ENCODE measurements at regions not wholly inside any gene's neighbourhood (a gene's known extent, or its start where the extent isn't known, plus 50 kb on each side); places are given as distances from the start of the nearest gene placed in this dataset.
"Not testable (repeated sequence)": the region's sequence is repeated elsewhere in the genome, so short reads cannot be mapped to it uniquely, and the experiment has no call there.

DNA sequence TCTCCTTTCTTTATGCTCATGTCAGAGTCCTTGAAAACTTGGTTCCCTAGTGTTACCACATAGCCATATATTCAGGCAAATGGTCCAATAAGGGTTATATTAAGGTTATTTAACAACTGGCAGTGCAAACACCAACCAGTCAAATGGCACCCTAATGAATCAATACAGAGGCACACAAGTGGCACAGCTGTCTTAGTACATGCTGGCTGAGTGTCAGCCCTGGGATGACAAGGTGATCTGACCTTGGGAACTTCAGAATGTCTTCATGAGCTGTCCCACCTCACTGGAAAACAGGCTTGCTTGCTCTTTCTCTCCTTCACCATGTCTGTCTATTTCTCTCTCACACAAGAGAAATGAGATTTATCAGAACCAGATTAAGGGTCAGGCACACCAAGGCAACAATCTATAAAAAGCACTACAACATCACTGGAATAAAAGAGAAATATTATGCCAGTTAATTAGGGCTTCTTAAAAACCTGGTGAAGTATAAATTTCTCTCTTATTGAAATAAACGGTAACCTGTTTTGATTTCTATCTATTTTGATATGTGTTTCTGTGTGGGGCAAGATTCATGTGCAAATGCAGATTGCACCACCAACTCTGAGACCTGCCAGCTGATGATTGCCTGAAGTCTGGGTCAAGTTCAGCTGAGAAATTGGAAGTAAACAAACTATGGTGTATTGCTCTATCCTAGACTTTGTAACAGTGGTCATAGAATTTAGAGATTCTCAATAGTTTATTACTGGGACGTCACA is 140.7 kb downstream of the SREK1 start:
- H3K79me2 ChIP-seq (ENCODE audit: insufficient read depth, low read length): no peaks in the 10 kb centered on the region
- H3K27me3 ChIP-seq (ENCODE audit: insufficient read depth, low read length, poor library complexity, severe bottlenecking): no peaks in the 10 kb centered on the region
- H3K4me1 ChIP-seq (ENCODE audit: insufficient read depth, low read length, poor library complexity, severe bottlenecking): no peaks in the 10 kb centered on the region
- H2AFZ ChIP-seq (ENCODE audit: low read length): no peak overlapping the region
- H3K4me2 ChIP-seq (ENCODE audit: low read depth, low read length, poor library complexity, severe bottlenecking): no peak overlapping the region
- no peaks in the 10 kb centered on the region for H4K20me1 ChIP-seq (ENCODE audit: insufficient read depth, low read length, poor library complexity, severe bottlenecking)
- H3K36me3 ChIP-seq (ENCODE audit: insufficient read depth, low read length): no peaks in the 10 kb centered on the region
- no peak overlapping the region for H3K9ac ChIP-seq (ENCODE audit: low read depth, low read length, poor library complexity, severe bottlenecking)
- H3K9me2 ChIP-seq (replicated peaks; ENCODE audit: low read depth, low read length): no peaks in the 10 kb centered on the region
- H3K4me3 ChIP-seq (ENCODE audit: low read length, poor library complexity, severe bottlenecking): no peak overlapping the region
- no peaks in the 10 kb centered on the region for H3K9me3 ChIP-seq (ENCODE audit: insufficient read depth, low read depth, low read length)
- no peak for TF ChIP-seq EZH2phosphoT487 (IDR thresholded peaks at IDR 0.05; ENCODE audit: borderline replicate concordance)
- TF ChIP-seq, protein P1, sequence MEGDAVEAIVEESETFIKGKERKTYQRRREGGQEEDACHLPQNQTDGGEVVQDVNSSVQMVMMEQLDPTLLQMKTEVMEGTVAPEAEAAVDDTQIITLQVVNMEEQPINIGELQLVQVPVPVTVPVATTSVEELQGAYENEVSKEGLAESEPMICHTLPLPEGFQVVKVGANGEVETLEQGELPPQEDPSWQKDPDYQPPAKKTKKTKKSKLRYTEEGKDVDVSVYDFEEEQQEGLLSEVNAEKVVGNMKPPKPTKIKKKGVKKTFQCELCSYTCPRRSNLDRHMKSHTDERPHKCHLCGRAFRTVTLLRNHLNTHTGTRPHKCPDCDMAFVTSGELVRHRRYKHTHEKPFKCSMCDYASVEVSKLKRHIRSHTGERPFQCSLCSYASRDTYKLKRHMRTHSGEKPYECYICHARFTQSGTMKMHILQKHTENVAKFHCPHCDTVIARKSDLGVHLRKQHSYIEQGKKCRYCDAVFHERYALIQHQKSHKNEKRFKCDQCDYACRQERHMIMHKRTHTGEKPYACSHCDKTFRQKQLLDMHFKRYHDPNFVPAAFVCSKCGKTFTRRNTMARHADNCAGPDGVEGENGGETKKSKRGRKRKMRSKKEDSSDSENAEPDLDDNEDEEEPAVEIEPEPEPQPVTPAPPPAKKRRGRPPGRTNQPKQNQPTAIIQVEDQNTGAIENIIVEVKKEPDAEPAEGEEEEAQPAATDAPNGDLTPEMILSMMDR (conservative IDR thresholded peaks at IDR 0.05; ENCODE audit: low read length): no peak
- no peaks in the 10 kb centered on the region for H3F3A ChIP-seq (ENCODE audit: low read depth)

DNA sequence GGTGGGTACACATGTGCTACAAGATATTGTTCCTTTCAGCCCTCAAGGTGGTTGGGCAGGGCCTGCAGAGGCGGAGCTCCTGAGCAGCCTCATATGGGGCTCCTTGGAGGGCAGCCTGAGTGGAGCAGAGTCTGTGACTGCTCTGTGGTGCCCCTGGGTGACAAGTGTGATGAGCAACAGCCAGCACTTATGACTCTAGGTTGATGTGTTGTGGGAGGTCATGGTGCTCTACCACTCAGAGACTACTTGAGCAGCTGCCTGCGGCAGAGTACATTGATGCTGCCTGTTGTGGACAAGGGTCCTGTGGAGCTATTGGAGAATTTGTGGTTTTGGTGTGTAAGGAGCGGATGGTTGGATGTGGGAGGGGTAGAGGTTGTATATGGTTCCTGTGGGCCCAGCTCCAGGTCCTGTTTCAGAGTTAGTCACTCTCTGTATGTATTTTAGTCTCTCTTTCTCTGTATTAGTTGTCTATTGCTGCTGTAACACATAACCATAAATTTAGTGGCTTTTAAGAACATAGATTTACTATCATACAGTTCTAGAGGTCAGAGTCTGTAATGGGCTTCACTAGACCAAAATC is 141.3 kb downstream of the SREK1 start:
- Histone ChIP-seq H3K4me1 (ENCODE audit: insufficient read depth, low read length, poor library complexity, severe bottlenecking) (no peaks in the 10 kb centered on the region), H3K4me2 (ENCODE audit: low read depth, low read length, poor library complexity, severe bottlenecking) (no peak overlapping the region), H3K36me3 (ENCODE audit: insufficient read depth, low read length) (no peaks in the 10 kb centered on the region), H3K9me2 (replicated peaks; ENCODE audit: low read depth, low read length) (no peaks in the 10 kb centered on the region), H3K79me2 (ENCODE audit: insufficient read depth, low read length) (no peaks in the 10 kb centered on the region), H4K20me1 (ENCODE audit: insufficient read depth, low read length, poor library complexity, severe bottlenecking) (no peaks in the 10 kb centered on the region), H3F3A (ENCODE audit: low read depth) (no peaks in the 10 kb centered on the region), H2AFZ (ENCODE audit: low read length) (no peak overlapping the region), H3K27me3 (ENCODE audit: insufficient read depth, low read length, poor library complexity, severe bottlenecking) (no peaks in the 10 kb centered on the region), H3K9ac (ENCODE audit: low read depth, low read length, poor library complexity, severe bottlenecking) (no peak overlapping the region), H3K9me3 (ENCODE audit: insufficient read depth, low read depth, low read length) (no peaks in the 10 kb centered on the region), H3K4me3 (ENCODE audit: low read length, poor library complexity, severe bottlenecking) (no peak overlapping the region)
- no peak for TF ChIP-seq EZH2phosphoT487 (IDR thresholded peaks at IDR 0.05; ENCODE audit: borderline replicate concordance)
- TF ChIP-seq, protein P1 (conservative IDR thresholded peaks at IDR 0.05; ENCODE audit: low read length): no peak

DNA sequence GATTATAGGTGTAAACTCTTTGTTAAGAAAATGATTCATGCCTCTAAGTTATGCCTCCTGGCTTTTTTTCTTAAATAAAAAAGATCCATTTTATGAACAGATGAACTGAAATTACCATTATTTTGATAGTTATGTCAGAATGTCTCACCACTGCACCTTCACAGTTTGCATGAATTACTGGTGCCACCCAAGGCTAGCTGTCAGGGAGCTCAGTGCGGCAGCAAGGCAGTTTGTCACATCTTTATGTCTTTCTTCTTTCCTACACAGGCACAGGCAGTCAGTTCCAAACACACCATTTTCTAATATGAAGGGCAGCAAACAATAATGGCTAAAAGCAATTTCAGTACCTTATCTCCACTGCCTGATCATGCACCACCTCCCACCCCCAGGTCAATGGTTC is 147.7 kb downstream of the SREK1 start:
- H3K27me3 ChIP-seq (ENCODE audit: insufficient read depth, low read length, poor library complexity, severe bottlenecking): no peaks in the 10 kb centered on the region
- H3K36me3 ChIP-seq (ENCODE audit: insufficient read depth, low read length): no peaks in the 10 kb centered on the region
- H3F3A ChIP-seq (ENCODE audit: low read depth): no peaks in the 10 kb centered on the region
- no peaks in the 10 kb centered on the region for H3K9me2 ChIP-seq (replicated peaks; ENCODE audit: low read depth, low read length)
- no peak for TF ChIP-seq EZH2phosphoT487 (IDR thresholded peaks at IDR 0.05; ENCODE audit: borderline replicate concordance)
- TF ChIP-seq, protein P1 (conservative IDR thresholded peaks at IDR 0.05; ENCODE audit: low read length): no peak
- no peaks in the 10 kb centered on the region for H3K79me2 ChIP-seq (ENCODE audit: insufficient read depth, low read length)
- H3K4me3 ChIP-seq (ENCODE audit: low read length, poor library complexity, severe bottlenecking): no peak overlapping the region
- no peaks in the 10 kb centered on the region for H4K20me1 ChIP-seq (ENCODE audit: insufficient read depth, low read length, poor library complexity, severe bottlenecking)
- H2AFZ ChIP-seq (ENCODE audit: low read length): no peak overlapping the region
- no peaks in the 10 kb centered on the region for H3K9me3 ChIP-seq (ENCODE audit: insufficient read depth, low read depth, low read length)
- no peak overlapping the region for H3K9ac ChIP-seq (ENCODE audit: low read depth, low read length, poor library complexity, severe bottlenecking)
- no peaks in the 10 kb centered on the region for H3K4me1 ChIP-seq (ENCODE audit: insufficient read depth, low read length, poor library complexity, severe bottlenecking)
- no peak overlapping the region for H3K4me2 ChIP-seq (ENCODE audit: low read depth, low read length, poor library complexity, severe bottlenecking)

DNA sequence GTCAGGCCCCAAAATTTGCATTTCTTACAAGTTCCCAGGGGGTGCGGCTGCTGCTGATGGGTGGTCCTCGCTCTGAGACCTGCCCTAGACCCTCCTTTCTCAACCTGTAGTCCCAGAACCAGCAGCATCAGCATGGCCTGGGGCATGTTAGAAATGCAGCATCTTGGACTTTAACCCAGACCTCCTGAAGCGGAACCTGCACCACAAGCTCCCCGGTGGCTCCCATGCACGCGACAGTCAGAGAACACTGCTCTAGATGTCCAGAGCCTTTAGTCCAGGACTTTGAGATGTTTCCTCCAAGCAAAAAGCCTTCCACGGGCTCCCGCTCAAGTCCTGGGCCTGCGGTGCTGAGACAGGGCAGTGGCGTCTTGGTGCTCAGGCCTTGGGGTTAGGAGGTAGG is 149.8 kb downstream of the SREK1 start:
- not testable (repeated sequence) for H4K20me1 ChIP-seq (ENCODE audit: insufficient read depth, low read length, poor library complexity, severe bottlenecking); H3K79me2 ChIP-seq (ENCODE audit: insufficient read depth, low read length); H3F3A ChIP-seq (ENCODE audit: low read depth); H3K9me2 ChIP-seq (replicated peaks; ENCODE audit: low read depth, low read length); H3K9me3 ChIP-seq (ENCODE audit: insufficient read depth, low read depth, low read length); H3K36me3 ChIP-seq (ENCODE audit: insufficient read depth, low read length); H3K27me3 ChIP-seq (ENCODE audit: insufficient read depth, low read length, poor library complexity, severe bottlenecking); H3K4me2 ChIP-seq (ENCODE audit: low read depth, low read length, poor library complexity, severe bottlenecking); H3K4me3 ChIP-seq (ENCODE audit: low read length, poor library complexity, severe bottlenecking); H3K4me1 ChIP-seq (ENCODE audit: insufficient read depth, low read length, poor library complexity, severe bottlenecking); H3K9ac ChIP-seq (ENCODE audit: low read depth, low read length, poor library complexity, severe bottlenecking); H2AFZ ChIP-seq (ENCODE audit: low read length)
